ENCODE measurements at regions not wholly inside any gene's neighbourhood (a gene's known extent, or its start where the extent isn't known, plus 50 kb on each side); places are given as distances from the start of the nearest gene placed in this dataset.

DNA sequence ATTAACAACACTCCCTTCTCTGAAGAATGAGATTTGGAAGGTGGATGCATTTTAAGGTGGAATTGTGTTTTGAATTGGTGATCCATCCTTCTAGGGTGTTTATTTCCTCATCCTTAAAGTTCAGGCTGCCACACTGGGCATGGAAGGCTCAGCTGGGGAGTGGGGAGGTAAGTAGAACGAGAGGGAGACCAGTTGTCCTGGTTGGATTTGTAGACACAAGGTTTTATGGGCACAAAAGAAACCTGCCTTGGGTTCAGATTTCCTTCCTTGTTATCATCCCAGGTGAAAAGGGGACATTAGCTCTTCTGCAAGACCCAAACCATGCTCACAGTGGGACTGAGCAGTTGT, 101.0 kb upstream of the SIX3 start:
- TF ChIP-seq RXRA (IDR thresholded peaks at IDR 0.05), result no peak
- TF ChIP-seq TAF1 (conservative IDR thresholded peaks at IDR 0.05), result no peak
- no peak for TF ChIP-seq FOXA2 (IDR thresholded peaks at IDR 0.05)
- TF ChIP-seq NR2F2 (IDR thresholded peaks at IDR 0.05), result no peak
- TF ChIP-seq, protein P1, sequence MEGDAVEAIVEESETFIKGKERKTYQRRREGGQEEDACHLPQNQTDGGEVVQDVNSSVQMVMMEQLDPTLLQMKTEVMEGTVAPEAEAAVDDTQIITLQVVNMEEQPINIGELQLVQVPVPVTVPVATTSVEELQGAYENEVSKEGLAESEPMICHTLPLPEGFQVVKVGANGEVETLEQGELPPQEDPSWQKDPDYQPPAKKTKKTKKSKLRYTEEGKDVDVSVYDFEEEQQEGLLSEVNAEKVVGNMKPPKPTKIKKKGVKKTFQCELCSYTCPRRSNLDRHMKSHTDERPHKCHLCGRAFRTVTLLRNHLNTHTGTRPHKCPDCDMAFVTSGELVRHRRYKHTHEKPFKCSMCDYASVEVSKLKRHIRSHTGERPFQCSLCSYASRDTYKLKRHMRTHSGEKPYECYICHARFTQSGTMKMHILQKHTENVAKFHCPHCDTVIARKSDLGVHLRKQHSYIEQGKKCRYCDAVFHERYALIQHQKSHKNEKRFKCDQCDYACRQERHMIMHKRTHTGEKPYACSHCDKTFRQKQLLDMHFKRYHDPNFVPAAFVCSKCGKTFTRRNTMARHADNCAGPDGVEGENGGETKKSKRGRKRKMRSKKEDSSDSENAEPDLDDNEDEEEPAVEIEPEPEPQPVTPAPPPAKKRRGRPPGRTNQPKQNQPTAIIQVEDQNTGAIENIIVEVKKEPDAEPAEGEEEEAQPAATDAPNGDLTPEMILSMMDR (IDR thresholded peaks at IDR 0.05; ENCODE audit: low read depth, low read length, missing input control), result no peak
- TF ChIP-seq GABPA (IDR thresholded peaks at IDR 0.05 in 1 of 2, conservative IDR thresholded peaks at IDR 0.05 in 1 of 2), result no peak
- TF ChIP-seq YY1 (IDR thresholded peaks at IDR 0.05), result no peak
- TF ChIP-seq JUND (IDR thresholded peaks at IDR 0.05), result no peak
- TF ChIP-seq FOXA1 (IDR thresholded peaks at IDR 0.05), result no peak
- TF ChIP-seq, protein P2, sequence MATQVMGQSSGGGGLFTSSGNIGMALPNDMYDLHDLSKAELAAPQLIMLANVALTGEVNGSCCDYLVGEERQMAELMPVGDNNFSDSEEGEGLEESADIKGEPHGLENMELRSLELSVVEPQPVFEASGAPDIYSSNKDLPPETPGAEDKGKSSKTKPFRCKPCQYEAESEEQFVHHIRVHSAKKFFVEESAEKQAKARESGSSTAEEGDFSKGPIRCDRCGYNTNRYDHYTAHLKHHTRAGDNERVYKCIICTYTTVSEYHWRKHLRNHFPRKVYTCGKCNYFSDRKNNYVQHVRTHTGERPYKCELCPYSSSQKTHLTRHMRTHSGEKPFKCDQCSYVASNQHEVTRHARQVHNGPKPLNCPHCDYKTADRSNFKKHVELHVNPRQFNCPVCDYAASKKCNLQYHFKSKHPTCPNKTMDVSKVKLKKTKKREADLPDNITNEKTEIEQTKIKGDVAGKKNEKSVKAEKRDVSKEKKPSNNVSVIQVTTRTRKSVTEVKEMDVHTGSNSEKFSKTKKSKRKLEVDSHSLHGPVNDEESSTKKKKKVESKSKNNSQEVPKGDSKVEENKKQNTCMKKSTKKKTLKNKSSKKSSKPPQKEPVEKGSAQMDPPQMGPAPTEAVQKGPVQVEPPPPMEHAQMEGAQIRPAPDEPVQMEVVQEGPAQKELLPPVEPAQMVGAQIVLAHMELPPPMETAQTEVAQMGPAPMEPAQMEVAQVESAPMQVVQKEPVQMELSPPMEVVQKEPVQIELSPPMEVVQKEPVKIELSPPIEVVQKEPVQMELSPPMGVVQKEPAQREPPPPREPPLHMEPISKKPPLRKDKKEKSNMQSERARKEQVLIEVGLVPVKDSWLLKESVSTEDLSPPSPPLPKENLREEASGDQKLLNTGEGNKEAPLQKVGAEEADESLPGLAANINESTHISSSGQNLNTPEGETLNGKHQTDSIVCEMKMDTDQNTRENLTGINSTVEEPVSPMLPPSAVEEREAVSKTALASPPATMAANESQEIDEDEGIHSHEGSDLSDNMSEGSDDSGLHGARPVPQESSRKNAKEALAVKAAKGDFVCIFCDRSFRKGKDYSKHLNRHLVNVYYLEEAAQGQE (IDR thresholded peaks at IDR 0.05), result no peak
- TF ChIP-seq, protein P3, sequence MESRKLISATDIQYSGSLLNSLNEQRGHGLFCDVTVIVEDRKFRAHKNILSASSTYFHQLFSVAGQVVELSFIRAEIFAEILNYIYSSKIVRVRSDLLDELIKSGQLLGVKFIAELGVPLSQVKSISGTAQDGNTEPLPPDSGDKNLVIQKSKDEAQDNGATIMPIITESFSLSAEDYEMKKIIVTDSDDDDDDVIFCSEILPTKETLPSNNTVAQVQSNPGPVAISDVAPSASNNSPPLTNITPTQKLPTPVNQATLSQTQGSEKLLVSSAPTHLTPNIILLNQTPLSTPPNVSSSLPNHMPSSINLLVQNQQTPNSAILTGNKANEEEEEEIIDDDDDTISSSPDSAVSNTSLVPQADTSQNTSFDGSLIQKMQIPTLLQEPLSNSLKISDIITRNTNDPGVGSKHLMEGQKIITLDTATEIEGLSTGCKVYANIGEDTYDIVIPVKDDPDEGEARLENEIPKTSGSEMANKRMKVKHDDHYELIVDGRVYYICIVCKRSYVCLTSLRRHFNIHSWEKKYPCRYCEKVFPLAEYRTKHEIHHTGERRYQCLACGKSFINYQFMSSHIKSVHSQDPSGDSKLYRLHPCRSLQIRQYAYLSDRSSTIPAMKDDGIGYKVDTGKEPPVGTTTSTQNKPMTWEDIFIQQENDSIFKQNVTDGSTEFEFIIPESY (IDR thresholded peaks at IDR 0.05), result no peak
- no peak for TF ChIP-seq EGR1 (IDR thresholded peaks at IDR 0.05; ENCODE audit: low read depth in 2 of 2)
- TF ChIP-seq HNF4A (conservative IDR thresholded peaks at IDR 0.05), result no peak
- TF ChIP-seq SP1 (IDR thresholded peaks at IDR 0.05), result no peak
- TF ChIP-seq, protein P4, sequence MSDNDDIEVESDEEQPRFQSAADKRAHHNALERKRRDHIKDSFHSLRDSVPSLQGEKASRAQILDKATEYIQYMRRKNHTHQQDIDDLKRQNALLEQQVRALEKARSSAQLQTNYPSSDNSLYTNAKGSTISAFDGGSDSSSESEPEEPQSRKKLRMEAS (IDR thresholded peaks at IDR 0.05), result no peak
- TF ChIP-seq, protein P5, sequence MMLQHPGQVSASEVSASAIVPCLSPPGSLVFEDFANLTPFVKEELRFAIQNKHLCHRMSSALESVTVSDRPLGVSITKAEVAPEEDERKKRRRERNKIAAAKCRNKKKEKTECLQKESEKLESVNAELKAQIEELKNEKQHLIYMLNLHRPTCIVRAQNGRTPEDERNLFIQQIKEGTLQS (IDR thresholded peaks at IDR 0.05), result no peak
- TF ChIP-seq RAD21 (IDR thresholded peaks at IDR 0.05), result no peak
- TF ChIP-seq HNF4G (IDR thresholded peaks at IDR 0.05), result no peak
- no peak overlapping the region for H3K27ac ChIP-seq (ENCODE audit: low read depth in 1 of 2, low read length in 2 of 2)
- H3K4me3 ChIP-seq (ENCODE audit: low read depth in 1 of 3, low read length in 3 of 3), result no peak overlapping the region
- no peak overlapping the region for H3K9ac ChIP-seq (ENCODE audit: low read depth in 1 of 2, low read length in 2 of 2)
- WGBS, result 76% methylated on average over 1 of the region's 1 CpG
- H3K36me3 ChIP-seq (ENCODE audit: control insufficient read depth in 4 of 4, insufficient read depth in 3 of 4, low read depth in 1 of 4, low read length in 3 of 4), result no peaks in the 10 kb centered on the region
- H3K9me3 ChIP-seq (ENCODE audit: control insufficient read depth in 4 of 4, low read length in 3 of 4), result no peaks in the 10 kb centered on the region
- DNase-seq (ENCODE audit: low spot score), result no peak
- no peaks in the 10 kb centered on the region for H3K4me1 ChIP-seq (ENCODE audit: control insufficient read depth in 4 of 4, insufficient read depth in 4 of 4, low read length in 3 of 4)
- H3K27me3 ChIP-seq (ENCODE audit: control insufficient read depth in 4 of 4, insufficient read depth in 4 of 4, low read length in 3 of 4), result no peaks in the 10 kb centered on the region
